ENCODE measurements at regions not wholly inside any gene's neighbourhood (a gene's known extent, or its start where the extent isn't known, plus 50 kb on each side); places are given as distances from the start of the nearest gene placed in this dataset.
"Not testable (repeated sequence)": the region's sequence is repeated elsewhere in the genome, so short reads cannot be mapped to it uniquely, and the experiment has no call there.

GRCh38 chr12:124661341-124661740 is 93.9 kb upstream of the NCOR2 start:
- no peak for DNase-seq (ENCODE audit: low spot score)
- intact Hi-C loops (cut with DNase I) = loop anchor here in 1 of 2 donors (1.0 kb wide), 1 partner anchor 127 kb away; no protein-coding TSS in a partner anchor

DNA sequence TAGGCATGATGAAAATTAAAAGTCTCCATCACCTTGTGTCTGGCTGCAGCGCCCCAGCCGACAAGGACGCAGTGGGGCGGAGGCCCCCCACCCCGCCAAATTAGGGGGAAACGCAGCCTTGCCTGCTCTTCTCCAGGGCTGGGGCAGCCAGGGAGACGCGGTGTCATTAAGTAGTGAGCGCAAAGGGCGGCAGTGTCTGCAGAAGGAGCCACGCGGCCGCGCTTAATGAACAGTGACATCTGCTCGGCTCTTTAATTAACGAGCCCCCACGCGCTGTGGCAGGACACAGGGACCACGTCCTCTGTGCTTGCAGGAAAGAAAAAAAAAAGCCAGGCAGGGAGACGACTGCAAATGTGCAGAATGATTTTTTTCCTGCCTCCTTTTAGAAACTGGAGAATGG is 93.4 kb upstream of the NCOR2 start:
- no peak for DNase-seq (ENCODE audit: low spot score)
- intact Hi-C loops (cut with DNase I) = loop anchor here in 1 of 2 donors (1.0 kb wide), 1 partner anchor 127 kb away; no protein-coding TSS in a partner anchor

- no peak for DNase-seq (ENCODE audit: low spot score)
- intact Hi-C loops (cut with DNase I) = no loop called here
These were observed 91.5 kb upstream of the NCOR2 start for GRCh38 chr12:124658806-124659402.

DNA sequence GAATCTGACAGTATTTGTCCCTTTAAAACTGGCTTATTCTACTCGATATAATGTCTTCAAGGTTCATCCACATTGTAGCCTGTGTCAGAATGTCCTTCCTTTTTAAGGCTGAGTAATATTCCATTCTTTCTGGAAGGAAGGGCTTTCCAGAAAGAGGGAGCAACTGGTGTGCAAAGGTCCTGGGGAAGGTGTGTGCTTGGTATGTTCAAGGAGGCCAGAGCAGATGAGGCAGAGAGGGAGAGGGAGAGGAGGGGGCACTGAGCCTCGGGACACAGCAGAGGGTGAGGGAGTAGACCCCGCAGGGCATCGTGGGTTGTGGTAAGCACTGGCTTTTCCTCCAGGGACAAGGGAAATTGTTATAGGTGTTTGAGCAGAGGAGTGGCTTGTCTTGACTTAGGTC is 90.9 kb upstream of the NCOR2 start:
- DNase-seq (ENCODE audit: low spot score) = no peak
- intact Hi-C loops (cut with DNase I) = no loop called here

DNA sequence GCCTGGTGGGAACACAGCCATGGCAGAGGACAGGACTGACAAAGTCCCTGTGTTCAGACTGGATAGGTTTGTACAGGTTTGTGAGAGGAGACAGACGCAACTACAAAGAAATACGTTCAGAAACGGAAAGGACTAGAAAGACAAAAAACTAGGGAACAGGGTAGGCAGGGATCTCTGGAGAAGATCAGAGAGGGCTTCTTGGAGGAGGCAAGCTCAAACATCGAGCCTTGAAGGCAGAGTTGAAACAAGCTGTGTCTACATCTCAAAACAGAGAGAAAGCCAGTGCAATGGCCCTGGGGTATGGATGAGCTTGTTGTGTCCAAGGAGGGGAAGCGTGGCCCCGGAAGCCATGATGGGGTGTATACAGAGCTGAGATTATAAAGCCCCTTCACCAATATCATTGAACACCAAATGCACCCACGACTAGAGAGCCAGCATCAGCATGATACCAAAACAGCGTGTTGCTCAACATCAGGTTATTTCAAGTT is 89.6 kb upstream of the NCOR2 start:
- no peak for DNase-seq (ENCODE audit: low spot score)
- intact Hi-C loops (cut with DNase I) = no loop called here

DNA sequence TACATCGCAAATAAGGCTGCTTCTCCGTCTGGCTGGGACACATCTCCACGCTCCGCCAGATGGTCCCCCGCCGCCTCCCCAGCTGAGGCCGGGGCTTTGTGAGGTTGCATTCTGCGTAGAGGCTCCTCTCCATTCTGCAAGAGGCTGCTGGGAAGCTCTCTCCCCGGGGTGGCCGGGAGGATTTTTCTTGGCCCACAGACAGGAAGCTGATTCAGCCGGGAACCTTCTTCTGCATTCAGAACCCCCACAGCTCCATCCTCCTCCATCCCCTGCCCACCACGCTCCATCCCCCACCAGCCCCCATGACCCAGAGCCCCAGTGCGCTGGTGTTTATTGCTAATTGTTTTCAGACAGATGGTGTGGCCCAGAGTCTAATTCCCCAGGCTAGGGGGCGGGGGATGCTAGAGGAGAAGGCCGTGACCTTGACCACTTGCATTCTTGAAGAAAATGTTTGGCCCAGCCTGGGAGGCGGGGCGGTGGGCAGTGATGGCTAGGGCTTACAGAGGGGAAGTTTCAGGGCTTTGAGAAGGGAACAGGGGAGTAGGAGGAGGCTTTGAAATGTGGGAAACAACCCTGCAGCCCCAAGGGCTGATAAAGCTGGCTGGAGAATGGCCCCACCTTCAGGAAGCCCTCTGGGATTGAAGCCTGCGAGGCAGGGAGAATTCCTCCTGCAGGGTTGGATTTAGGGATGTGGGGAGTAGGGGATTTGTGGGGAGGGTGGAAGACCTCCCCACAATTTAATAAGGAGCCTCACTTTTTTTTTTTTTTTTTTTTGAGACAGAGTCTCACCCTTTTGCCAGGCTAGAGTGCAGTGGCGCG is 88.5 kb upstream of the NCOR2 start:
- intact Hi-C loops (cut with DNase I) = no loop called here
- DNase-seq (ENCODE audit: low spot score) = peak; percentile 92

DNA sequence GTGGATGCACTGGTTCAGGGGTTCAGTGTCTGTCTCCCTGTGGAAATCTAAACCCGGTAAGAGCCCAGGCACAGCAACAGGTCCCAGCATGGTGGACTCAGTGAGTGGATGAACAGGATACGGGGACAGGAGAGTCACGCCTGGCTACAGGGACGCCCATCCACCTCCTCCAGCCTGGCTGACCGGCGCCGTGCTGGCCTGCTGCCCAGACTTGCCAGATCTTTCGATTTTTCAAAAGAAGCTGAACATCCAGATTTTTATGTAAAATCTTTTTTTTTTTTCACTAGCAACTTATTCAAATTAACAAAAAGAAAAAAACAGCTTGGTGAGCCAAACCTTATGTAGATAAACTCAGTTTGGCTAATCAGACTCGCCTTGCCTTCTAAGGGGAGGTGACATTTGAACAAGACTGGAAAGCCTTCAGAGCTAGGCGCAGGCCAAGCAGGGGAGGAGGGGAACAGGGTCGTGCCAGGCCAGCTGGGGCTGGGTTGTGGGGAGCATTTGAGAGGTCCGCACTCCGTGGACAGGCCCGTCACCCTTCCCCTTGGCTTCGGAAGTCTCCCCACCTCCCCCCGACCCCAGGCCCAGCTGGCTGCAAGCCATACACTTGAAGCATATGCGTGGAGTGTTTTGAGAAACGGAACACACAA is 87.8 kb upstream of the NCOR2 start:
- intact Hi-C loops (cut with DNase I) = no loop called here
- peak; percentile 89 for DNase-seq (ENCODE audit: low spot score)

DNA sequence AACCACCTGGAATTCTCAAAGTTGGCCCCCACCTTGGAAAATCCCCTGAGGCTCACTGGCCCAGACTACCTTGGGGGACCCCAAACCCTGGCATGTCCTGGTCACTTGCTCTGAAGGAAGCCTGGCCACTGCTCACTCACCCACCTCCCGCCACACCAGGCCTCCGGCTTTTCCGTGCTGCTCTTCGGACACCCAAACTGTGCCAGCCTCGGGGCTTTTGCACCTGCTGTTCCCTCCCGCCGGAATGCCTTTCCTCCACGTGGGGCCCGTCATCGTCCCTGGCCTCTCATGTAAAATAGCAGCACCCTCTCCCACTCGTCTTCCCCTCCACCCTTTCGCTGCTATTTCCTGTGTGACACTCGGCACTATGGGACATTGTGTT is 87.2 kb upstream of the NCOR2 start:
- intact Hi-C loops (cut with DNase I) = no loop called here
- DNase-seq (ENCODE audit: low spot score) = no peak

DNA sequence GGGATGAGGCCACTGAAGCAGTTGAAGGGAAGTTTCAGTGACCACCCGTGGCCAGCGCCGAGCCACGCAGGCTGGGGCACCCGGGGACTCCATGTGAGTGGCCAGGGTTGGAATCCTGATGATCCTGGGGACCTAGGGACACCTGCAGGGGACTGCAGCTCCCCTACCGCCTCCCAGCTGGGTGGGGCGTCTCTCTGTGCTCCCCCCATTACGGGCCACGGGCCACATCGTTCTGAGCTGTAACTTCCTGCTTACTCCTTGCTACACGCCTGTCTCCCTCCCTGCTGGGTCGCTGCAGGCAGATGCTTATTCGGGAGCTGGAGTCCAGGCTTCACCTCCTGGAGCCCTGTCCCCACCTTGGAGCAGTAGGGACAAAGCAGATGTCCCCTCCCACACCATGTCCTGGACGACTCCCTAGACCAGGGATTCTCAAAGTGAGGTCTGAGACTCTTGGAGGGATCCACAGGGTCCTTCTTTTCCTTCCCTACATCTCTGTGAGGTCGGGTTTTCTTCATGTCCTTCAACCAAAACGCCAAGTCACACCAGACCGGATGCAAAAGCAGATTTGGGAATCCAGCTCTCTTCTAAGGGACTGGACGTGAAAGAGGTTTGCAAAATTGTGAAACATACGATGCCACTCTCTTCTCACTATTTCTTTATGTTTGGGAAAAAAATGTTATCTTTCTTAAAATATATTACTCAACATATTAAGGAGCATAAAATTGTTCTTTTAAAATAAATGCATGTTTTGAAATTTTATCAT is 85.9 kb upstream of the NCOR2 start:
- DNase-seq (ENCODE audit: low spot score) = no peak
- intact Hi-C loops (cut with DNase I) = no loop called here

- intact Hi-C loops (cut with DNase I) = no loop called here
- DNase-seq (ENCODE audit: low spot score) = no peak
These were observed 85.2 kb upstream of the NCOR2 start for GRCh38 chr12:124652661-124653060.

DNA sequence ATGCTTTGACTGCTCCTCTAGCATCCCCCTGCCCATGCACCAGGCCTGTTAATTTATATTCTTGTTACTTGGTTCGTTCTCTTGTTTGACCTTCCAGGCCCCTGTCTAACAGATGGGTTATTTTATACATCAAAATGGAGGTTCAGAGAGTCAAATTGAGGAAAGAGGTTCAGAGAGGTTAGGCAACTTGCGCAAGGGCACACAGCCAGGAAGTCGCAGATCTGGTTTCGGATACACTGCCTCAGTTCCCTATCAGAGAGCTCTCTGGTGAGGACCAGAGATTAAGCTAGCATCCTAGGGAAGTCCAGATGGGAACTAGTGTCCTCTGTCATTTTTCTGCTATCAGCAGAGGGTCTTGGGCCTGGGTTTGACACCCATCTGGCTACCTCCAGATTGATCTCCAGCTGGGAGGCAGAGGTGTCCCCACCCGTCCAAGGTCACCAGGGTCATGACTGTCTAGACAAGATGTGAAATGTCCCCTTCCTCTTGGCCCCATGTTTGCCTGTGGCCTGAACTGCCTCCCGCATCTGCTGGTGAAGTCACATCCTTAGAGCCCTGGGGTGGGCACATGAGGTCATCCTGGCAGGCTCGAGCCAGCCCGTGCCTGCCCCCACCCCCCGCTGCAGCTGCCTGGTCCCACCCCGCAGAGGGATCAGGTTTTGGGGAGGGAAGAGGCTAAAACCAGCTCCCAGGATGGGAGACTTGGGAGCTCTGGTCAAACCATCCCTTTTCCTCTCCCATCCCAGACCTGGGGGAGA is 84.3 kb upstream of the NCOR2 start:
- intact Hi-C loops (cut with DNase I) = no loop called here

GRCh38 chr12:124650912-124651311 is 83.5 kb upstream of the NCOR2 start:
- no peak for DNase-seq (ENCODE audit: low spot score)
- intact Hi-C loops (cut with DNase I) = no loop called here

More for the DNA sequence above, 84.3 kb upstream of the NCOR2 start:
- DNase-seq (ENCODE audit: low spot score) = no peak

- intact Hi-C loops (cut with DNase I) = no loop called here
These were observed 81.4 kb upstream of the NCOR2 start for GRCh38 chr12:124648710-124649384.

GRCh38 chr12:124647316-124647715 is 79.9 kb upstream of the NCOR2 start:
- DNase-seq (ENCODE audit: low spot score) = no peak
- intact Hi-C loops (cut with DNase I) = no loop called here

More at GRCh38 chr12:124648710-124649384, 81.4 kb upstream of the NCOR2 start:
- no peak for DNase-seq (ENCODE audit: low spot score)

GRCh38 chr12:124646385-124647230 is 79.2 kb upstream of the NCOR2 start:
- intact Hi-C loops (cut with DNase I) = no loop called here

DNA sequence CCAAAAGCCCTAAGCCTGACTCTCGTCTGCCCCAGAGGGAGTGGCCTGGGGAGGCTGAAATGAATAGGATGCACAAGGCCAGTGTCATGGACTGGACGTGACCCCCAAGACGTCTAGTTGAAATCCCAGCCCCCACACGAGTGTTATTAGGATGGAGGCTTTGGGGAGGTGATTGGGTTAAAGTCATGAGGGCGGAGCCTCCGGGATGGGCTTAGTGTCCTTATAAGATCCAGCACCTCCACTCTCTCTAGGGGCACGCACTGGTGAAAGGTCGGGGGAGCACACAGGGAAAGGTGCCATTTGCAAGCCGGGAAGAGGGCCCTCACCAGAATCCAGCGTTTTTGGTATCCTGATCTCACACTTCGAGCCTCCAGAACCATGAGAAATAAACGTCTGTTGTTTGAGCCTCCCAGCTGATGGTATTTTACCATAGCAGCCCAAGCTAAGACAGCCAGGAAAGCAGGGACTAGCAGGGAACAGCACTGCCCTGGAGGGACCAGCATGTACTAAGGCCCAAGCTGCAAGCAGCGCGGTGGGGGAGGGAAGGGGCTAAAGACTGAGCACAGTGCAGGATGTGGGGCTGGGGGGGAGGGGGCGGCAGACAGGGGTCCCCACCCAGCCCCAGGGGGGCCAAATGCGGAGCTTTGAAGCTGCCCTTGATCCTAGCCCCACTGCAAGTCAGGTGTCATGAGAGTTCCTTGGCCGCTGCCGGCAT is 78.3 kb upstream of the NCOR2 start:
- intact Hi-C loops (cut with DNase I) = no loop called here
- DNase-seq (ENCODE audit: low spot score) = no peak

More at GRCh38 chr12:124646385-124647230, 79.2 kb upstream of the NCOR2 start:
- no peak for DNase-seq (ENCODE audit: low spot score)

- DNase-seq (ENCODE audit: low spot score); intact Hi-C loops (cut with DNase I): not testable (repeated sequence)
These were observed 76.4 kb upstream of the NCOR2 start for GRCh38 chr12:124643768-124644167.
